Sigmoid colon (tissue), 6 donors: ENCODE measurements at regions not wholly inside any gene's neighbourhood (a gene's known extent, or its start where the extent isn't known, plus 50 kb on each side); places are given as distances from the start of the nearest gene placed in this dataset.
"Not testable (repeated sequence)": the region's sequence is repeated elsewhere in the genome, so short reads cannot be mapped to it uniquely, and the experiment has no call there.

Experiments used
- DNase-seq: peaks from one replicate; pipeline ENCODE4 v3.0.0-alpha.2; 2019
- H3K27ac ChIP-seq, 4 donors: fragments of 200-600 bp; sonication (generic); one replicate each; pipeline ENCODE4 v1.5.1; 2016 to 2019; ENCODE audit warnings: mild to moderate bottlenecking in 1 of 4
- H3K27me3 ChIP-seq, 3 donors: fragments of 200-600 bp; sonication (generic); one replicate each; pipeline ENCODE4 v1.5.1; 2019; ENCODE audit warnings: mild to moderate bottlenecking in 1 of 3
- H3K36me3 ChIP-seq, 4 donors: fragments of 200-600 bp; sonication (generic); one replicate each; pipeline ENCODE4 v1.5.1; 2016 to 2019
- H3K4me1 ChIP-seq, 4 donors: fragments of 200-600 bp; sonication (generic); one replicate each; pipeline ENCODE4 v1.5.1; 2017 to 2019
- H3K4me3 ChIP-seq, 4 donors: fragments of 200-600 bp; sonication (generic); one replicate each; pipeline ENCODE4 v1.5.1; 2017 to 2019; ENCODE audit warnings: mild to moderate bottlenecking in 2 of 4, moderate library complexity in 1 of 4
- H3K9me3 ChIP-seq, 4 donors: fragments of 200-600 bp in 3 of 4; sonication (generic) in 3 of 4; one replicate each; pipeline versions ENCODE4 v1.5.1 to v1.6.1; 2013 to 2019
- CTCF ChIP-seq, 4 experiments: fragments of 450-650 bp in 3 of 4; fragments of 200-600 bp in 1 of 4; IDR thresholded peaks; one replicate each; pipeline ENCODE4 v1.5.1; 2016 to 2019; ENCODE audit warnings: antibody characterized with exemption in 4 of 4, mild to moderate bottlenecking in 3 of 4, moderate library complexity in 2 of 4
- EP300 ChIP-seq, 4 donors: sonication (generic); formaldehyde crosslinking; IDR thresholded peaks; one replicate each; pipeline ENCODE4 v1.6.1; 2017; ENCODE audit warnings: antibody characterized with exemption in 4 of 4
- POLR2A ChIP-seq, 2 donors: fragments of 450-650 bp; IDR thresholded peaks; one replicate each; pipeline ENCODE4 v1.6.1; 2016; ENCODE audit warnings: antibody characterized with exemption in 2 of 2, mild to moderate bottlenecking in 2 of 2, moderate library complexity in 2 of 2
- POLR2AphosphoS5 ChIP-seq, 4 donors: sonication (generic); formaldehyde crosslinking; IDR thresholded peaks; one replicate each; pipeline ENCODE4 v1.6.1; 2017; ENCODE audit warnings: antibody characterized with exemption in 4 of 4
- WGBS, 2 donors: extraction: QIAGEN DNeasy Blood & Tissue Kit; methylation state at CpG; one replicate each; pipeline ENCODE4 v1.1.7; 2013; 5-methylcytosine and 5-hydroxymethylcytosine counted together
- intact Hi-C: fragments of 100-400 bp; cut with DNase I; formaldehyde crosslinking; loops from one replicate; pipeline ENCODE4 v1.15.1; 2023
- donor health status: healthy with polysubstance abuse.
- donor health status: healthy.

- TF ChIP-seq CTCF (IDR thresholded peaks at IDR 0.05), result no peak
- no peak for TF ChIP-seq POLR2A (IDR thresholded peaks at IDR 0.05)
- no peak for TF ChIP-seq POLR2AphosphoS5 (IDR thresholded peaks at IDR 0.05)
- no peak for TF ChIP-seq EP300 (IDR thresholded peaks at IDR 0.05)
- Histone ChIP-seq H3K9me3 (no peaks in the 10 kb centered on the region), H3K27ac (no peak overlapping the region), H3K36me3 (no peaks in the 10 kb centered on the region), H3K4me3 (no peak overlapping the region), H3K27me3 (peaks cover 0 to 21% (median 7%) of the 10 kb centered on the region in 3 donors), H3K4me1 (no peaks in the 10 kb centered on the region)
- intact Hi-C loops, result no loop called here
- no peak for DNase-seq
- WGBS, 2 donors, result 87 to 90% methylated on average over 3 of the region's 3 CpGs
These were observed 248.5 kb upstream of the HDAC4 start for GRCh38 chr2:239649309-239649708.

GRCh38 chr2:239648607-239649006, 247.8 kb upstream of the HDAC4 start:
- no peak for TF ChIP-seq POLR2AphosphoS5 (IDR thresholded peaks at IDR 0.05)
- TF ChIP-seq POLR2A (IDR thresholded peaks at IDR 0.05), result no peak
- no peak for TF ChIP-seq CTCF (IDR thresholded peaks at IDR 0.05)
- TF ChIP-seq EP300 (IDR thresholded peaks at IDR 0.05), result no peak
- Histone ChIP-seq H3K36me3 (no peaks in the 10 kb centered on the region), H3K27ac (no peak overlapping the region), H3K9me3 (no peaks in the 10 kb centered on the region), H3K4me3 (no peak overlapping the region), H3K4me1 (no peaks in the 10 kb centered on the region), H3K27me3 (peaks cover 0 to 21% (median 7%) of the 10 kb centered on the region in 3 donors)
- intact Hi-C loops, result no loop called here
- no peak for DNase-seq
- WGBS, 2 donors, result 87 to 92% methylated on average over 2 of the region's 2 CpGs

- WGBS, 2 donors, result 64 to 71% methylated on average over 9 of the region's 9 CpGs
- Histone ChIP-seq H3K36me3 (no peaks in the 10 kb centered on the region), H3K4me1 (no peaks in the 10 kb centered on the region), H3K9me3 (no peaks in the 10 kb centered on the region), H3K27me3 (peaks cover 0 to 21% (median 7%) of the 10 kb centered on the region in 3 donors), H3K27ac (no peak overlapping the region), H3K4me3 (no peak overlapping the region)
- TF ChIP-seq CTCF (IDR thresholded peaks at IDR 0.05) (no peak), EP300 (IDR thresholded peaks at IDR 0.05) (no peak), POLR2AphosphoS5 (IDR thresholded peaks at IDR 0.05) (no peak), POLR2A (IDR thresholded peaks at IDR 0.05) (no peak)
- intact Hi-C loops, result no loop called here
- DNase-seq, result no peak
These were observed 246.4 kb upstream of the HDAC4 start for GRCh38 chr2:239647052-239647819.

- whole genome bisulfite sequencing, 2 donors, result 82 to 84% methylated on average over 14 of the region's 14 CpGs
- no peaks in the 10 kb centered on the region for H3K9me3 ChIP-seq
- TF ChIP-seq POLR2AphosphoS5 (IDR thresholded peaks at IDR 0.05), result no peak
- TF ChIP-seq POLR2A (IDR thresholded peaks at IDR 0.05), result no peak
- no peak for TF ChIP-seq CTCF (IDR thresholded peaks at IDR 0.05)
- no peak for TF ChIP-seq EP300 (IDR thresholded peaks at IDR 0.05)
- no peak overlapping the region for H3K27ac ChIP-seq
- H3K4me3 ChIP-seq, result no peak overlapping the region
- no peak for DNase-seq
- H3K27me3 ChIP-seq, result peaks cover 0 to 21% (median 7%) of the 10 kb centered on the region in 3 donors
- intact Hi-C loops, result no loop called here
- no peaks in the 10 kb centered on the region for H3K36me3 ChIP-seq
- no peaks in the 10 kb centered on the region for H3K4me1 ChIP-seq
These were observed 245.4 kb upstream of the HDAC4 start for GRCh38 chr2:239646184-239646583.

GRCh38 chr2:239644594-239644993, 243.8 kb upstream of the HDAC4 start:
- H3K36me3 ChIP-seq, H3K9me3 ChIP-seq, H3K4me3 ChIP-seq, H3K27ac ChIP-seq, intact Hi-C loops, DNase-seq, H3K4me1 ChIP-seq: not testable (repeated sequence)
- peaks cover 0 to 21% (median 7%) of the 10 kb centered on the region in 3 donors for H3K27me3 ChIP-seq
- 88 to 96% methylated on average over 4 to 17 of the region's 25 CpGs for WGBS, 2 donors
